Peyer's patch (tissue), 4 donors: ENCODE measurements at regions not wholly inside any gene's neighbourhood (a gene's known extent, or its start where the extent isn't known, plus 50 kb on each side); places are given as distances from the start of the nearest gene placed in this dataset.
"Not testable (repeated sequence)": the region's sequence is repeated elsewhere in the genome, so short reads cannot be mapped to it uniquely, and the experiment has no call there.

ENCODE experiments used
- DNase-seq, 3 donors: peaks; one replicate each; pipeline ENCODE4 v3.0.0-alpha.2; 2017 to 2019
- H3K27ac ChIP-seq, 4 donors: fragments of 200-600 bp; sonication (generic); one replicate each; pipeline ENCODE4 v1.5.1; 2016 to 2019
- H3K27me3 ChIP-seq, 2 donors: fragments of 200-600 bp; sonication (generic); one replicate each; pipeline ENCODE4 v1.5.1; 2019
- H3K36me3 ChIP-seq, 3 donors: fragments of 200-600 bp; sonication (generic); one replicate each; pipeline ENCODE4 v1.5.1; 2016 to 2019
- H3K4me1 ChIP-seq, 4 donors: fragments of 200-600 bp; sonication (generic); one replicate each; pipeline ENCODE4 v1.5.1; 2016 to 2019
- H3K4me3 ChIP-seq, 4 donors: fragments of 200-600 bp; sonication (generic); 1 replicate in 3 of 4; 2 replicates in 1 of 4; pipeline ENCODE4 v1.5.1; 2016 to 2019; ENCODE audit warnings: mild to moderate bottlenecking in 1 of 4
- H3K9me3 ChIP-seq, 4 donors: fragments of 200-600 bp; sonication (generic); one replicate each; pipeline ENCODE4 v1.5.1; 2016 to 2019; ENCODE audit warnings: mild to moderate bottlenecking in 1 of 4
- POLR2A ChIP-seq, 2 donors: fragments of 450-650 bp; IDR thresholded peaks; one replicate each; pipeline ENCODE4 v1.5.1; 2017; ENCODE audit warnings: antibody characterized with exemption in 2 of 2, mild to moderate bottlenecking in 2 of 2, moderate library complexity in 2 of 2
- TF ChIP-seq, protein P1 (sequence below), 6 experiments: fragments of 450-650 bp in 4 of 6; fragments of 200-600 bp in 2 of 6; sonication (generic) in 1 of 6; IDR thresholded peaks; one replicate each; pipeline ENCODE4 v1.5.1; 2017 to 2019; ENCODE audit warnings: antibody characterized with exemption in 6 of 6, mild to moderate bottlenecking in 3 of 6, moderate library complexity in 1 of 6

DNA sequence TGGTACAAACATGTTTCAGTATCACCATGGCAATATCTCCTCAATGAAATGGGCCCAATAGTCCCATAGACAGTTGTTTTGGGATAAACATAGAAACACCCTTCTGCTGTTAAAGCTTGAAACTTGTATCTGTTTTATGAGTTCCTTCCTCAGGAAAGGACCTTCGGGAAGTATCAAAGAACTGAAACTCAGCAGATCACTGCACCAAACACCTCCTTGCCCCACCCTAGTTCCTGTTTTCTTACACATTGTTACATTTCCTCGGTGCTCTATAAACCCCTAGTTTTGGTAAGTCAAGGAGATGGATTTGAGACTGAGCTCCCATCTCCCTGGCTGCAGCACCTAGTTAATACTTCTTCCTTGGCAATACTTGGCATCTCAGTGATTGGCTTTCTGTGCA lies 73.8 kb upstream of the ECI2 start:
- no peak for DNase-seq
- no peak overlapping the region for H3K27ac ChIP-seq
- peaks cover 0 to 7% (median 3%) of the 10 kb centered on the region in 4 donors for H3K9me3 ChIP-seq
- H3K4me1 ChIP-seq, result no peaks in the 10 kb centered on the region
- H3K27me3 ChIP-seq, result no peaks in the 10 kb centered on the region
- no peaks in the 10 kb centered on the region for H3K36me3 ChIP-seq
- TF ChIP-seq POLR2A (IDR thresholded peaks at IDR 0.05), result no peak
- TF ChIP-seq, protein P1, sequence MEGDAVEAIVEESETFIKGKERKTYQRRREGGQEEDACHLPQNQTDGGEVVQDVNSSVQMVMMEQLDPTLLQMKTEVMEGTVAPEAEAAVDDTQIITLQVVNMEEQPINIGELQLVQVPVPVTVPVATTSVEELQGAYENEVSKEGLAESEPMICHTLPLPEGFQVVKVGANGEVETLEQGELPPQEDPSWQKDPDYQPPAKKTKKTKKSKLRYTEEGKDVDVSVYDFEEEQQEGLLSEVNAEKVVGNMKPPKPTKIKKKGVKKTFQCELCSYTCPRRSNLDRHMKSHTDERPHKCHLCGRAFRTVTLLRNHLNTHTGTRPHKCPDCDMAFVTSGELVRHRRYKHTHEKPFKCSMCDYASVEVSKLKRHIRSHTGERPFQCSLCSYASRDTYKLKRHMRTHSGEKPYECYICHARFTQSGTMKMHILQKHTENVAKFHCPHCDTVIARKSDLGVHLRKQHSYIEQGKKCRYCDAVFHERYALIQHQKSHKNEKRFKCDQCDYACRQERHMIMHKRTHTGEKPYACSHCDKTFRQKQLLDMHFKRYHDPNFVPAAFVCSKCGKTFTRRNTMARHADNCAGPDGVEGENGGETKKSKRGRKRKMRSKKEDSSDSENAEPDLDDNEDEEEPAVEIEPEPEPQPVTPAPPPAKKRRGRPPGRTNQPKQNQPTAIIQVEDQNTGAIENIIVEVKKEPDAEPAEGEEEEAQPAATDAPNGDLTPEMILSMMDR (IDR thresholded peaks at IDR 0.05), result no peak
- no peak overlapping the region for H3K4me3 ChIP-seq

DNA sequence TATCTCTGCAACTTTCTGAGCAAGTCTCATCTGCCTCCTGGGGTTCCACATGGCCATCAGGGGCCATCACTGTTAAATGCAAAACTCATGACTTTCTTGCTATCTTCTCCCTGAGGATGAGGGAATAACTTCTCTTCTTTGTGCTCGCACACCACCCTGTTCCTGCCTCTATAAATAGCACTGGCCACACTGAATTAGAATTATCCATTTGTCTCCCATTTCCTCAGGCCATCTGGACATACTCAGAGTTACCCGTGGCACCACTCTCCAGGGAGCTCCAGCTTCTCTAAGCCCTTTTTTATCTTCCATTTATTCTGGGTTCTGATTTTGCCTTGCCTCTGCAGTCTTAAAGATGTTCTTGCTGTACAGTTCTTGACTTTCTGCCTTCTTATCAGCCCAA lies 72.8 kb upstream of the ECI2 start:
- H3K4me3 ChIP-seq, result no peak overlapping the region
- no peaks in the 10 kb centered on the region for H3K36me3 ChIP-seq
- no peaks in the 10 kb centered on the region for H3K9me3 ChIP-seq
- no peak for DNase-seq
- H3K4me1 ChIP-seq, result no peaks in the 10 kb centered on the region
- no peak overlapping the region for H3K27ac ChIP-seq
- no peak for TF ChIP-seq POLR2A (IDR thresholded peaks at IDR 0.05)
- TF ChIP-seq, protein P1 (IDR thresholded peaks at IDR 0.05), result no peak
- no peaks in the 10 kb centered on the region for H3K27me3 ChIP-seq

GRCh38 chr6:4203642-4204417 lies 68.5 kb upstream of the ECI2 start:
- not testable (repeated sequence) for H3K9me3 ChIP-seq, H3K27ac ChIP-seq, H3K36me3 ChIP-seq, H3K4me1 ChIP-seq, H3K4me3 ChIP-seq, DNase-seq, H3K27me3 ChIP-seq

GRCh38 chr6:4192627-4193026 lies 57.3 kb upstream of the ECI2 start:
- H3K36me3 ChIP-seq, result no peaks in the 10 kb centered on the region
- no peak for TF ChIP-seq POLR2A (IDR thresholded peaks at IDR 0.05)
- TF ChIP-seq, protein P1 (IDR thresholded peaks at IDR 0.05), result no peak
- H3K9me3 ChIP-seq, result no peaks in the 10 kb centered on the region
- H3K27me3 ChIP-seq, result no peaks in the 10 kb centered on the region
- no peaks in the 10 kb centered on the region for H3K4me1 ChIP-seq
- no peak overlapping the region for H3K27ac ChIP-seq
- DNase-seq, result no peak
- H3K4me3 ChIP-seq, result no peak overlapping the region

DNA sequence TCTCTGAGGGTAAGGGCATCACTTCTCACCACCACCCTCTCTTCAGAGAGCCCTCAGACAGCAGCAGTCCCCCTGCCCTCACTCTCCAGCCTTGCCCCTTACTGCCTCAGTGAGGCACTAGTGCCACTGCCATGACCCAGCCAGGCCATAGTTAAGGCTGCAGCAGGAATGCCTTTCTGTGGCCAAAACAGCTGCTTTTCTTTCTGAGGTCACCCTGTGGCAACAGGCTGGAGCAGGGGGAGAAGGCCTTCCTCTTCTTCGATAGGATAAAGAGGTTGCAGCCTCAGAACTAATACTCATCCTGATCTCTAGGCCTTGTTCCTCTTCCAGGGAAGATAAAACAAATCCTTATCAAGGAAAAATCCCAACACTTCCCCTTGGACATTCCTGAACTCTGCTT lies 56.8 kb upstream of the ECI2 start:
- Histone ChIP-seq H3K27ac (no peak overlapping the region), H3K36me3 (no peaks in the 10 kb centered on the region), H3K4me3 (no peak overlapping the region), H3K27me3 (no peaks in the 10 kb centered on the region), H3K4me1 (no peaks in the 10 kb centered on the region), H3K9me3 (no peaks in the 10 kb centered on the region)
- no peak for TF ChIP-seq POLR2A (IDR thresholded peaks at IDR 0.05)
- TF ChIP-seq, protein P1 (IDR thresholded peaks at IDR 0.05), result no peak
- no peak for DNase-seq

DNA sequence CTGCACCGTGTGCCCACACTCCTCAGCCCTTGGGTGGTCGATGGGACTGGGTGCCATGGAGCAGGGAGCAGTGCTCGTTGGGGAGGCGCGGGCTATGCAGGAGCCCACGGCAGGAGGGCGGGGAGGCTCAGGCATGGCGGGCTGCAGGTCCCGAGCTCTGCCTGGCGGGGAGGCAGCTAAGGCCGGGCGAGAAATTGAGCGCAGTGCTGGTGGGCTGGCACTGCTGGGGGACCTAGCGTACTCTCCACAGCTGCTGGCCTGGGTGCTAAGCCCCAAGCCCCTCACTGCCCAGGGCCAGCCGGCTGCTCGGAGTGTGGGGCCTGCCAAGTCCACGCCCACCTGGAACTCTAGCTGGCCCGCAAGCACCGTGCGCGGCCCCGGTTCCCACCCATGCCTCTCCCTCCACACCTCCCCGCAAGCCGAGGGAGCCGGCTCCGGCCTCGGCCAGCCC lies 55.9 kb upstream of the ECI2 start:
- no peak for DNase-seq
- no peak overlapping the region for H3K4me3 ChIP-seq
- H3K36me3 ChIP-seq, result no peaks in the 10 kb centered on the region
- H3K27ac ChIP-seq, result no peak overlapping the region
- no peaks in the 10 kb centered on the region for H3K9me3 ChIP-seq
- H3K4me1 ChIP-seq, result no peaks in the 10 kb centered on the region
- H3K27me3 ChIP-seq, result no peaks in the 10 kb centered on the region
- no peak for TF ChIP-seq POLR2A (IDR thresholded peaks at IDR 0.05)
- TF ChIP-seq, protein P1 (IDR thresholded peaks at IDR 0.05), result no peak
